ENCODE measurements at regions not wholly inside any gene's neighbourhood (a gene's known extent, or its start where the extent isn't known, plus 50 kb on each side); places are given as distances from the start of the nearest gene placed in this dataset.

- no peak for TF ChIP-seq E2F6 (IDR thresholded peaks at IDR 0.05; ENCODE audit: borderline replicate concordance, low read depth)
- no peak for TF ChIP-seq JUNB (IDR thresholded peaks at IDR 0.05)
- TF ChIP-seq BHLHE40 (IDR thresholded peaks at IDR 0.05; ENCODE audit: low read depth, low read length) = no peak
- no peak for TF ChIP-seq RCOR1 (IDR thresholded peaks at IDR 0.05; ENCODE audit: low read depth, low read length)
- no peak for TF ChIP-seq USF2 (IDR thresholded peaks at IDR 0.05)
Observed at GRCh38 chr2:31666878-31667277, 86.1 kb upstream of the SRD5A2 start (continued).

GRCh38 chr2:31664949-31665724, 84.4 kb upstream of the SRD5A2 start:
- no peak overlapping the region for H3K27ac ChIP-seq
- FAIRE-seq = no peak
- 45% methylated on average over 2 of the region's 2 CpGs for WGBS (ENCODE audit: missing lambda C conversion rate)
- TF ChIP-seq MAZ (IDR thresholded peaks at IDR 0.05; ENCODE audit: borderline replicate concordance, low read depth, low read length) = no peak
- no peak for TF ChIP-seq REST (IDR thresholded peaks at IDR 0.05)
- no peak for TF ChIP-seq ESRRA (IDR thresholded peaks at IDR 0.05; ENCODE audit: borderline replicate concordance, low read length)
- TF ChIP-seq BCL3 (IDR thresholded peaks at IDR 0.05) = no peak
- no peak for TF ChIP-seq CBX2 (IDR thresholded peaks at IDR 0.05; ENCODE audit: borderline replicate concordance, low read depth)
- no peak for TF ChIP-seq PHF8 (IDR thresholded peaks at IDR 0.05; ENCODE audit: borderline replicate concordance, low read depth)
- TF ChIP-seq EP300 (IDR thresholded peaks at IDR 0.05) = no peak
- ChIA-PET POLR2A (no interaction called here), CTCF (interaction anchor here (1.8 to 2.0 kb wide), 2 partner anchors 11 to 20 kb away, joined by 4 to 7 read pairs; no protein-coding TSS in a partner anchor)
- H3K4me1 ChIP-seq = no peaks in the 10 kb centered on the region
- H3K4me3 ChIP-seq = no peak overlapping the region
- no peaks in the 10 kb centered on the region; the same call in 2 of the 3 replicates for H3K9me3 ChIP-seq
- no peak overlapping the region for H3K4me2 ChIP-seq
- no peak for ATAC-seq
- DNase-seq (ENCODE audit: low read depth in 1 of 2, low spot score in 1 of 2) = no peak

- peaks cover 12% of the 10 kb centered on the region; the same call in 2 of the 3 replicates for H3K9me3 ChIP-seq
- no peak for DNase-seq (ENCODE audit: low read depth in 1 of 2, low spot score in 1 of 2)
- TF ChIP-seq ZSCAN20 (CRISPR knock-in tag; IDR thresholded peaks at IDR 0.05) = no peak
- TF ChIP-seq MAZ (IDR thresholded peaks at IDR 0.05; ENCODE audit: borderline replicate concordance, low read depth, low read length) = no peak
- no peak for TF ChIP-seq MAFK (IDR thresholded peaks at IDR 0.05; ENCODE audit: partially characterized antibody)
- ChIA-PET POLR2A (no interaction called here), CTCF (no interaction called here)
- FAIRE-seq = no peak
- H3K4me1 ChIP-seq = no peaks in the 10 kb centered on the region
- no peak overlapping the region for H3K4me2 ChIP-seq
- no peak overlapping the region for H3K4me3 ChIP-seq
- 14% methylated on average over 2 of the region's 2 CpGs for WGBS (ENCODE audit: missing lambda C conversion rate)
- no peak for ATAC-seq
- no peak overlapping the region for H3K27ac ChIP-seq
Observed at GRCh38 chr2:31660812-31661335, 80.1 kb upstream of the SRD5A2 start.

Measured in A549 (cell line).